Panc1 (cell line): ENCODE measurements at regions not wholly inside any gene's neighbourhood (a gene's known extent, or its start where the extent isn't known, plus 50 kb on each side); places are given as distances from the start of the nearest gene placed in this dataset.

ENCODE experiments used
- ATAC-seq: fragments of 200-7000 bp; cut with Tn5 transposase; 2 replicates; pipeline ENCODE4 v1.9.1; 2020; ENCODE audit warnings: mild to moderate bottlenecking, moderate library complexity
- BruUV-seq: library from RNA; stranded (reverse); fragments of 400-500 nt; replicated peaks from 2 replicates; lab custom pipeline; 2021; lab: Mats Ljungman, UMichigan
- CTCF ChIA-PET: fragments of 300-600 bp; sonication (Branson Sonifier 250); formaldehyde crosslinking; loops from one replicate; lab custom pipeline; 2022; ENCODE audit warnings: antibody characterized with exemption; lab: Charles Lee
- POLR2A ChIA-PET: fragments of 300-600 bp; sonication (Branson Sonifier 250); formaldehyde crosslinking; loops from one replicate; lab custom pipeline; 2022; ENCODE audit warnings: antibody characterized with exemption; lab: Charles Lee
- DNase-seq: peaks from one replicate; pipeline ENCODE4 v3.0.0-alpha.2; 2010; ENCODE audit warnings: low read depth, low spot score
- H3K27ac ChIP-seq: 2 replicates; pipeline ENCODE4 v1.5.1; 2011; ENCODE audit warnings: mild to moderate bottlenecking, low read length, inconsistent platforms
- H3K27me3 ChIP-seq: fragments of 200-500 bp; sonication (Bioruptor generic); 2 replicates; pipeline ENCODE4 v1.6.0; 2014; ENCODE audit warnings: low read length, inconsistent platforms; ENCODE audit not compliant: control insufficient read depth, insufficient read depth
- H3K36me3 ChIP-seq: fragments of 200-500 bp; sonication (Bioruptor generic); 2 replicates; pipeline ENCODE4 v1.5.1; 2014; ENCODE audit warnings: inconsistent platforms, mild to moderate bottlenecking, low read length, moderate library complexity; ENCODE audit not compliant: control insufficient read depth, insufficient read depth
- H3K4me1 ChIP-seq: 2 replicates; pipeline ENCODE4 v1.5.1; 2011; ENCODE audit warnings: inconsistent platforms, mild to moderate bottlenecking, low read length, moderate library complexity; ENCODE audit not compliant: control insufficient read depth, insufficient read depth
- H3K4me3 ChIP-seq, 2 experiments: 2 replicates each; pipeline ENCODE4 v1.5.1; 2011 to 2012; ENCODE audit warnings: low read depth in 2 of 2, low read length in 2 of 2, mild to moderate bottlenecking in 2 of 2, inconsistent platforms in 1 of 2, moderate library complexity in 1 of 2
- H3K9me3 ChIP-seq: fragments of 200-500 bp; sonication (Bioruptor generic); 2 replicates; pipeline ENCODE4 v1.5.1; 2014; ENCODE audit warnings: low read depth, mild to moderate bottlenecking, inconsistent platforms, low read length, moderate library complexity; ENCODE audit not compliant: control insufficient read depth, insufficient read depth
- POLR2AphosphoS5 ChIP-seq: IDR thresholded peaks from 2 replicates; pipeline ENCODE4 v1.6.1; 2012; ENCODE audit warnings: mild to moderate bottlenecking, low read depth, low read length, moderate library complexity
- SIN3A ChIP-seq: IDR thresholded peaks from 2 replicates; pipeline ENCODE4 v1.6.1; 2012; ENCODE audit warnings: low read depth, mild to moderate bottlenecking, low read length, moderate library complexity, borderline replicate concordance; ENCODE audit not compliant: insufficient read depth
- TCF7L2 ChIP-seq: IDR thresholded peaks from 2 replicates; pipeline ENCODE4 v1.6.1; 2011; ENCODE audit warnings: mild to moderate bottlenecking, low read depth, low read length, inconsistent platforms
- in situ Hi-C: cut with HindIII; loops from 2 replicates; pipeline ENCODE4 v1.10.0; 2016; ENCODE audit warnings: low sequenced_read_pairs, low pct_unique_long_range_greater_than_20kb
- intact Hi-C: fragments of 100-400 bp; cut with micrococcal nuclease; formaldehyde crosslinking; loops from one replicate; pipeline ENCODE4 v1.10.0; 2022; ENCODE audit not compliant: unreplicated experiment
- TF ChIP-seq, protein P1 (sequence below), 2 experiments: IDR thresholded peaks; 2 replicates each; pipeline ENCODE4 v1.6.1; 2011 to 2012; ENCODE audit warnings: low read depth in 2 of 2, control low read depth in 1 of 2, low read length in 1 of 2, mild to moderate bottlenecking in 1 of 2, moderate library complexity in 1 of 2; ENCODE audit not compliant: insufficient read depth in 1 of 2
- TF ChIP-seq, protein P2 (sequence below): fragments of 450-650 bp; IDR thresholded peaks from 2 replicates; pipeline ENCODE4 v1.5.1; 2017; ENCODE audit warnings: mild to moderate bottlenecking

- Histone ChIP-seq H3K4me3 (no peak overlapping the region), H3K4me1 (no peaks in the 10 kb centered on the region), H3K9me3 (no peaks in the 10 kb centered on the region), H3K27ac (no peak overlapping the region), H3K36me3 (no peaks in the 10 kb centered on the region), H3K27me3 (no peaks in the 10 kb centered on the region)
- in situ Hi-C loops: no loop called here
- CTCF ChIA-PET: no interaction called here
- no peak for ATAC-seq
- BruUV-seq: no TSS peak
- POLR2A ChIA-PET: no interaction called here
- TF ChIP-seq POLR2AphosphoS5 (no peak), SIN3A (no peak), TCF7L2 (no peak)
- TF ChIP-seq, protein P1, sequence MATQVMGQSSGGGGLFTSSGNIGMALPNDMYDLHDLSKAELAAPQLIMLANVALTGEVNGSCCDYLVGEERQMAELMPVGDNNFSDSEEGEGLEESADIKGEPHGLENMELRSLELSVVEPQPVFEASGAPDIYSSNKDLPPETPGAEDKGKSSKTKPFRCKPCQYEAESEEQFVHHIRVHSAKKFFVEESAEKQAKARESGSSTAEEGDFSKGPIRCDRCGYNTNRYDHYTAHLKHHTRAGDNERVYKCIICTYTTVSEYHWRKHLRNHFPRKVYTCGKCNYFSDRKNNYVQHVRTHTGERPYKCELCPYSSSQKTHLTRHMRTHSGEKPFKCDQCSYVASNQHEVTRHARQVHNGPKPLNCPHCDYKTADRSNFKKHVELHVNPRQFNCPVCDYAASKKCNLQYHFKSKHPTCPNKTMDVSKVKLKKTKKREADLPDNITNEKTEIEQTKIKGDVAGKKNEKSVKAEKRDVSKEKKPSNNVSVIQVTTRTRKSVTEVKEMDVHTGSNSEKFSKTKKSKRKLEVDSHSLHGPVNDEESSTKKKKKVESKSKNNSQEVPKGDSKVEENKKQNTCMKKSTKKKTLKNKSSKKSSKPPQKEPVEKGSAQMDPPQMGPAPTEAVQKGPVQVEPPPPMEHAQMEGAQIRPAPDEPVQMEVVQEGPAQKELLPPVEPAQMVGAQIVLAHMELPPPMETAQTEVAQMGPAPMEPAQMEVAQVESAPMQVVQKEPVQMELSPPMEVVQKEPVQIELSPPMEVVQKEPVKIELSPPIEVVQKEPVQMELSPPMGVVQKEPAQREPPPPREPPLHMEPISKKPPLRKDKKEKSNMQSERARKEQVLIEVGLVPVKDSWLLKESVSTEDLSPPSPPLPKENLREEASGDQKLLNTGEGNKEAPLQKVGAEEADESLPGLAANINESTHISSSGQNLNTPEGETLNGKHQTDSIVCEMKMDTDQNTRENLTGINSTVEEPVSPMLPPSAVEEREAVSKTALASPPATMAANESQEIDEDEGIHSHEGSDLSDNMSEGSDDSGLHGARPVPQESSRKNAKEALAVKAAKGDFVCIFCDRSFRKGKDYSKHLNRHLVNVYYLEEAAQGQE (IDR thresholded peaks at IDR 0.05; ENCODE audit: insufficient read depth in 1 of 2, low read depth in 2 of 2, low read length in 1 of 2): no peak
- TF ChIP-seq, protein P2, sequence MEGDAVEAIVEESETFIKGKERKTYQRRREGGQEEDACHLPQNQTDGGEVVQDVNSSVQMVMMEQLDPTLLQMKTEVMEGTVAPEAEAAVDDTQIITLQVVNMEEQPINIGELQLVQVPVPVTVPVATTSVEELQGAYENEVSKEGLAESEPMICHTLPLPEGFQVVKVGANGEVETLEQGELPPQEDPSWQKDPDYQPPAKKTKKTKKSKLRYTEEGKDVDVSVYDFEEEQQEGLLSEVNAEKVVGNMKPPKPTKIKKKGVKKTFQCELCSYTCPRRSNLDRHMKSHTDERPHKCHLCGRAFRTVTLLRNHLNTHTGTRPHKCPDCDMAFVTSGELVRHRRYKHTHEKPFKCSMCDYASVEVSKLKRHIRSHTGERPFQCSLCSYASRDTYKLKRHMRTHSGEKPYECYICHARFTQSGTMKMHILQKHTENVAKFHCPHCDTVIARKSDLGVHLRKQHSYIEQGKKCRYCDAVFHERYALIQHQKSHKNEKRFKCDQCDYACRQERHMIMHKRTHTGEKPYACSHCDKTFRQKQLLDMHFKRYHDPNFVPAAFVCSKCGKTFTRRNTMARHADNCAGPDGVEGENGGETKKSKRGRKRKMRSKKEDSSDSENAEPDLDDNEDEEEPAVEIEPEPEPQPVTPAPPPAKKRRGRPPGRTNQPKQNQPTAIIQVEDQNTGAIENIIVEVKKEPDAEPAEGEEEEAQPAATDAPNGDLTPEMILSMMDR: no peak
- DNase-seq: no peak
- intact Hi-C loops: no loop called here
Observed at GRCh38 chr9:108193026-108193710, 662.6 kb downstream of the ACTL7B start.

DNA sequence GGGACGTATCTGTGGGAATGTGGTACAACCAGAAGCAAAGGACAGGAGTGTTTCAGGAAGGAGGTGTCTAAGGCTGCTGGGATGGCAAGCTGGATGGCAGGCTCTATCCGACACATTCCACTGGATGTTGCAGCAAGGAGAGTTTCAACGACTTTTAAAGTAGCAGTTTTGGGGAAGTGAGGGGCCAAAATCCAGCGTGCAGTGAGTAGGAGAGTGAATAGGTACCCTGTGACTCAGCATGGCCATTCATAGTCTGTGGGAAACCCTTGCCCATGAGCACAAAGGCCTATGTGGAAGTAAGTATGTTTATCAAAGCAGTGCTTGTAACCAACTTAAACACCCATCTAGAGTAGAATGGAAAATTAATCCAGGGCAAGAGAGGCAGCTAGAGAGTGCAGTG, 664.7 kb downstream of the ACTL7B start:
- TF ChIP-seq, protein P2: no peak
- TF ChIP-seq POLR2AphosphoS5: no peak
- no peak for TF ChIP-seq SIN3A
- TF ChIP-seq TCF7L2: no peak
- TF ChIP-seq, protein P1 (IDR thresholded peaks at IDR 0.05; ENCODE audit: insufficient read depth in 1 of 2, low read depth in 2 of 2, low read length in 1 of 2): no peak
- no peaks in the 10 kb centered on the region for H3K4me1 ChIP-seq
- ChIA-PET POLR2A (no interaction called here), CTCF (no interaction called here)
- no peaks in the 10 kb centered on the region for H3K27me3 ChIP-seq
- H3K27ac ChIP-seq: no peak overlapping the region
- ATAC-seq (no peak), DNase-seq (no peak)
- no peaks in the 10 kb centered on the region for H3K36me3 ChIP-seq
- intact Hi-C loops (no loop called here), in situ Hi-C loops (no loop called here)
- BruUV-seq: no TSS peak
- no peaks in the 10 kb centered on the region for H3K9me3 ChIP-seq
- no peak overlapping the region for H3K4me3 ChIP-seq
